ENCODE measurements at regions not wholly inside any gene's neighbourhood (a gene's known extent, or its start where the extent isn't known, plus 50 kb on each side); places are given as distances from the start of the nearest gene placed in this dataset.

- no peaks in the 10 kb centered on the region for H3K36me3 ChIP-seq (ENCODE audit: control insufficient read depth, insufficient read depth, low read length)
- TF ChIP-seq REST (IDR thresholded peaks at IDR 0.05; ENCODE audit: insufficient read depth in 1 of 2, low read depth in 2 of 2, low read length in 1 of 2) (no peak), TCF7L2 (IDR thresholded peaks at IDR 0.05; ENCODE audit: low read depth, low read length) (no peak), SIN3A (IDR thresholded peaks at IDR 0.05; ENCODE audit: borderline replicate concordance, insufficient read depth, low read depth, low read length) (no peak), POLR2AphosphoS5 (IDR thresholded peaks at IDR 0.05; ENCODE audit: low read depth, low read length) (no peak)
- TF ChIP-seq, protein P1, sequence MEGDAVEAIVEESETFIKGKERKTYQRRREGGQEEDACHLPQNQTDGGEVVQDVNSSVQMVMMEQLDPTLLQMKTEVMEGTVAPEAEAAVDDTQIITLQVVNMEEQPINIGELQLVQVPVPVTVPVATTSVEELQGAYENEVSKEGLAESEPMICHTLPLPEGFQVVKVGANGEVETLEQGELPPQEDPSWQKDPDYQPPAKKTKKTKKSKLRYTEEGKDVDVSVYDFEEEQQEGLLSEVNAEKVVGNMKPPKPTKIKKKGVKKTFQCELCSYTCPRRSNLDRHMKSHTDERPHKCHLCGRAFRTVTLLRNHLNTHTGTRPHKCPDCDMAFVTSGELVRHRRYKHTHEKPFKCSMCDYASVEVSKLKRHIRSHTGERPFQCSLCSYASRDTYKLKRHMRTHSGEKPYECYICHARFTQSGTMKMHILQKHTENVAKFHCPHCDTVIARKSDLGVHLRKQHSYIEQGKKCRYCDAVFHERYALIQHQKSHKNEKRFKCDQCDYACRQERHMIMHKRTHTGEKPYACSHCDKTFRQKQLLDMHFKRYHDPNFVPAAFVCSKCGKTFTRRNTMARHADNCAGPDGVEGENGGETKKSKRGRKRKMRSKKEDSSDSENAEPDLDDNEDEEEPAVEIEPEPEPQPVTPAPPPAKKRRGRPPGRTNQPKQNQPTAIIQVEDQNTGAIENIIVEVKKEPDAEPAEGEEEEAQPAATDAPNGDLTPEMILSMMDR (IDR thresholded peaks at IDR 0.05), result no peak
- H3K4me3 ChIP-seq (ENCODE audit: low read depth in 2 of 2, low read length in 2 of 2), result no peak overlapping the region
- ChIA-PET POLR2A (no interaction called here), CTCF (no interaction called here)
- H3K27ac ChIP-seq (ENCODE audit: low read length), result no peak overlapping the region; the same call in 1 of the 2 replicates
- no peak for DNase-seq (ENCODE audit: low read depth, low spot score)
- no peaks in the 10 kb centered on the region for H3K9me3 ChIP-seq (ENCODE audit: control insufficient read depth, insufficient read depth, low read depth, low read length)
- BruUV-seq (replicated peaks), result no TSS peak
- H3K27me3 ChIP-seq (ENCODE audit: control insufficient read depth, insufficient read depth, low read length), result no peaks in the 10 kb centered on the region
- intact Hi-C loops (cut with micrococcal nuclease; ENCODE audit: unreplicated experiment) (no loop called here), in situ Hi-C loops (cut with HindIII; ENCODE audit: low pct_unique_long_range_greater_than_20kb, low sequenced_read_pairs) (no loop called here)
- ATAC-seq, result peak; percentile 70
- H3K4me1 ChIP-seq (ENCODE audit: control insufficient read depth, insufficient read depth, low read length), result no peaks in the 10 kb centered on the region; the same call in none of the 2 replicates
These were observed 335.5 kb downstream of the ZNF674 start for GRCh38 chrX:46209768-46210167.

- H3K4me1 ChIP-seq (ENCODE audit: control insufficient read depth, insufficient read depth, low read length), result no peaks in the 10 kb centered on the region; the same call in none of the 2 replicates
- ChIA-PET POLR2A (no interaction called here), CTCF (no interaction called here)
- no peaks in the 10 kb centered on the region for H3K9me3 ChIP-seq (ENCODE audit: control insufficient read depth, insufficient read depth, low read depth, low read length)
- peak overlapping the region; percentile 63; the same call in 1 of the 2 replicates for H3K27ac ChIP-seq (ENCODE audit: low read length)
- no peak overlapping the region for H3K4me3 ChIP-seq (ENCODE audit: low read depth in 2 of 2, low read length in 2 of 2)
- intact Hi-C loops (cut with micrococcal nuclease; ENCODE audit: unreplicated experiment) (no loop called here), in situ Hi-C loops (cut with HindIII; ENCODE audit: low pct_unique_long_range_greater_than_20kb, low sequenced_read_pairs) (no loop called here)
- TF ChIP-seq, protein P1 (IDR thresholded peaks at IDR 0.05), result no peak
- no peak for TF ChIP-seq REST (IDR thresholded peaks at IDR 0.05; ENCODE audit: insufficient read depth in 1 of 2, low read depth in 2 of 2, low read length in 1 of 2)
- TF ChIP-seq SIN3A (IDR thresholded peaks at IDR 0.05; ENCODE audit: borderline replicate concordance, insufficient read depth, low read depth, low read length), result no peak
- no peak for TF ChIP-seq POLR2AphosphoS5 (IDR thresholded peaks at IDR 0.05; ENCODE audit: low read depth, low read length)
- TF ChIP-seq TCF7L2 (IDR thresholded peaks at IDR 0.05; ENCODE audit: low read depth, low read length), result no peak
- no peaks in the 10 kb centered on the region for H3K36me3 ChIP-seq (ENCODE audit: control insufficient read depth, insufficient read depth, low read length)
- DNase-seq (ENCODE audit: low read depth, low spot score) (no peak), ATAC-seq (no peak)
- H3K27me3 ChIP-seq (ENCODE audit: control insufficient read depth, insufficient read depth, low read length), result no peaks in the 10 kb centered on the region
- BruUV-seq (replicated peaks), result no TSS peak
These were observed 336.2 kb downstream of the ZNF674 start for GRCh38 chrX:46209037-46209436.

Data from Panc1 (cell line).